Cardiac fibroblast (primary cell): ENCODE measurements at regions not wholly inside any gene's neighbourhood (a gene's known extent, or its start where the extent isn't known, plus 50 kb on each side); places are given as distances from the start of the nearest gene placed in this dataset.

ENCODE experiments used
- DNase-seq, 2 donors: peaks; one replicate each; pipeline versions ENCODE4 v3.0.0 to v3.0.0-alpha.2; 2010; ENCODE audit warnings: low read depth in 2 of 2
- H3K4me3 ChIP-seq, 2 donors: replicated peaks in 1 of 2; 1 replicate in 1 of 2; 2 replicates in 1 of 2; pipeline ENCODE4 v1.5.1; 2011; ENCODE audit warnings: low read depth in 2 of 2, low read length in 2 of 2, mild to moderate bottlenecking in 2 of 2, moderate library complexity in 1 of 2
- CTCF ChIP-seq: IDR thresholded peaks from one replicate; pipeline ENCODE4 v1.5.1; 2011; ENCODE audit warnings: low read depth, mild to moderate bottlenecking, low read length, inconsistent platforms

GRCh38 chr12:91628656-91629055 is 446.0 kb upstream of the DCN start:
- H3K4me3 ChIP-seq = no peak overlapping the region
- TF ChIP-seq CTCF = no peak
- DNase-seq = no peak

GRCh38 chr12:91627225-91627624 is 444.6 kb upstream of the DCN start:
- no peak for DNase-seq
- H3K4me3 ChIP-seq = no peak overlapping the region
- TF ChIP-seq CTCF = no peak

- H3K4me3 ChIP-seq = no peak overlapping the region
- TF ChIP-seq CTCF = no peak
- DNase-seq = no peak
Observed at GRCh38 chr12:91622981-91623380, 440.4 kb upstream of the DCN start.

GRCh38 chr12:91622037-91622436 is 439.4 kb upstream of the DCN start:
- no peak for DNase-seq
- no peak for TF ChIP-seq CTCF
- H3K4me3 ChIP-seq = no peak overlapping the region

- no peak for TF ChIP-seq CTCF
- peak; percentile 9 to 46 for DNase-seq
Observed at GRCh38 chr12:91620992-91621391, 438.4 kb upstream of the DCN start.

GRCh38 chr12:91620422-91620821 is 437.8 kb upstream of the DCN start:
- DNase-seq = no peak
- TF ChIP-seq CTCF = no peak
- no peak overlapping the region for H3K4me3 ChIP-seq

More at GRCh38 chr12:91620992-91621391, 438.4 kb upstream of the DCN start:
- H3K4me3 ChIP-seq = no peak overlapping the region

GRCh38 chr12:91618281-91618680 is 435.7 kb upstream of the DCN start:
- H3K4me3 ChIP-seq = no peak overlapping the region
- no peak for DNase-seq
- no peak for TF ChIP-seq CTCF
